ENCODE measurements at regions not wholly inside any gene's neighbourhood (a gene's known extent, or its start where the extent isn't known, plus 50 kb on each side); places are given as distances from the start of the nearest gene placed in this dataset.

GRCh38 chr15:62334536-62334935 lies 169.5 kb upstream of the C2CD4B start:
- Histone ChIP-seq H4K20me1 (ENCODE audit: control insufficient read depth, extremely low read depth, insufficient read depth, low read length) (no peaks in the 10 kb centered on the region), H2AFZ (ENCODE audit: control insufficient read depth, low read length) (peak overlapping the region; percentile 63), H3K79me2 (ENCODE audit: control insufficient read depth, insufficient read depth, low read length) (no peaks in the 10 kb centered on the region), H3K4me3 (ENCODE audit: control insufficient read depth in 2 of 3, extremely low read depth in 1 of 3, insufficient read depth in 2 of 3, low read depth in 1 of 3, low read length in 3 of 3) (no peak overlapping the region), H3K9me1 (ENCODE audit: control insufficient read depth, extremely low read depth, insufficient read depth, low read length) (no peaks in the 10 kb centered on the region), H3K9me3 (ENCODE audit: control insufficient read depth, low read depth, low read length) (no peaks in the 10 kb centered on the region), H3K36me3 (ENCODE audit: control insufficient read depth in 2 of 2, extremely low read depth in 1 of 2, insufficient read depth in 2 of 2, low read length in 2 of 2) (no peaks in the 10 kb centered on the region), H3K4me1 (ENCODE audit: control insufficient read depth, extremely low read depth, insufficient read depth, low read length) (peaks cover 21% of the 10 kb centered on the region), H3K9ac (ENCODE audit: control insufficient read depth, extremely low read depth, insufficient read depth, low read length) (no peak overlapping the region), H3K27ac (ENCODE audit: control insufficient read depth, insufficient read depth, low read length) (no peak overlapping the region), H3K27me3 (ENCODE audit: control insufficient read depth, extremely low read depth, insufficient read depth, low read length) (no peaks in the 10 kb centered on the region), H3K4me2 (ENCODE audit: control insufficient read depth, extremely low read depth, insufficient read depth, low read depth, low read length) (peak overlapping the region; percentile 35)
- peak; percentile 97 for FAIRE-seq
- DNase-seq (ENCODE audit: low read depth, low spot score), result peak; percentile 25
- TF ChIP-seq CTCF (optimal IDR thresholded peaks at IDR 0.05 in 1 of 3, IDR thresholded peaks at IDR 0.05 in 1 of 3, conservative IDR thresholded peaks at IDR 0.05 in 1 of 3; ENCODE audit: extremely low read depth in 1 of 3, insufficient read depth in 2 of 3, low read length in 3 of 3) (no peak), EZH2 (IDR thresholded peaks at IDR 0.05; ENCODE audit: low read length) (no peak)
- dilution Hi-C loops (cut with MboI; ENCODE audit: extremely low pct_ligation_motif_present, low sequenced_read_pairs), result no loop called here

DNA sequence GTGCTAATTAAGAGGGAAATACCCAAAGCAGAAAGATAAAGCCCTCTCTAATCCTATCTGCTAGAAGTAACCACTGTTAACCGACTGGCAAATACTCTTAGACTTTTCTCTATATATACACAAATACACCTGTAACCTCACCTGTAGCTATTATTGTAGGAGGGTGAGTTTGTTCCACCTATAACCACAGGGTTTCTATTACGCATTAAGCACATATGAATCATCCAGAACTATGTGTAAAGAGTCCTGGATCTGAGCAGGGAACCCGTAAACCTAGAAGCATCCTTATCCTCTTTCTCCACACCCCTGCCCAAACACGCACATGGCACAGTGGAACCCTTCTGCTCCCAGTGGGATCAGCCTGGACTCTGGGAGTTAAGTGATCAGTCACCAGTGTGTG lies 172.8 kb upstream of the C2CD4B start:
- no peak overlapping the region for H2AFZ ChIP-seq (ENCODE audit: control insufficient read depth, low read length)
- no peaks in the 10 kb centered on the region for H3K9me1 ChIP-seq (ENCODE audit: control insufficient read depth, extremely low read depth, insufficient read depth, low read length)
- no peaks in the 10 kb centered on the region for H3K27me3 ChIP-seq (ENCODE audit: control insufficient read depth, extremely low read depth, insufficient read depth, low read length)
- no peaks in the 10 kb centered on the region for H3K9me3 ChIP-seq (ENCODE audit: control insufficient read depth, low read depth, low read length)
- no peaks in the 10 kb centered on the region for H3K36me3 ChIP-seq (ENCODE audit: control insufficient read depth in 2 of 2, extremely low read depth in 1 of 2, insufficient read depth in 2 of 2, low read length in 2 of 2)
- H3K4me2 ChIP-seq (ENCODE audit: control insufficient read depth, extremely low read depth, insufficient read depth, low read depth, low read length), result no peak overlapping the region
- H4K20me1 ChIP-seq (ENCODE audit: control insufficient read depth, extremely low read depth, insufficient read depth, low read length), result no peaks in the 10 kb centered on the region
- peaks cover 21% of the 10 kb centered on the region for H3K4me1 ChIP-seq (ENCODE audit: control insufficient read depth, extremely low read depth, insufficient read depth, low read length)
- no peak overlapping the region for H3K27ac ChIP-seq (ENCODE audit: control insufficient read depth, insufficient read depth, low read length)
- dilution Hi-C loops (cut with MboI; ENCODE audit: extremely low pct_ligation_motif_present, low sequenced_read_pairs), result no loop called here
- no peak for TF ChIP-seq CTCF (optimal IDR thresholded peaks at IDR 0.05 in 1 of 3, IDR thresholded peaks at IDR 0.05 in 1 of 3, conservative IDR thresholded peaks at IDR 0.05 in 1 of 3; ENCODE audit: extremely low read depth in 1 of 3, insufficient read depth in 2 of 3, low read length in 3 of 3)
- no peak for TF ChIP-seq EZH2 (IDR thresholded peaks at IDR 0.05; ENCODE audit: low read length)
- no peak overlapping the region for H3K4me3 ChIP-seq (ENCODE audit: control insufficient read depth in 2 of 3, extremely low read depth in 1 of 3, insufficient read depth in 2 of 3, low read depth in 1 of 3, low read length in 3 of 3)
- no peak for DNase-seq (ENCODE audit: low read depth, low spot score)
- H3K9ac ChIP-seq (ENCODE audit: control insufficient read depth, extremely low read depth, insufficient read depth, low read length), result no peak overlapping the region
- no peaks in the 10 kb centered on the region for H3K79me2 ChIP-seq (ENCODE audit: control insufficient read depth, insufficient read depth, low read length)
- FAIRE-seq, result no peak

Measured in keratinocyte (primary cell).